HG02852 (cell line): ENCODE measurements at regions not wholly inside any gene's neighbourhood (a gene's known extent, or its start where the extent isn't known, plus 50 kb on each side); places are given as distances from the start of the nearest gene placed in this dataset.

Source experiments
- ATAC-seq: cut with Tn5 transposase; IDR thresholded peaks from one replicate; pipeline ENCODE4 v1.9.1; 2021; ENCODE audit warnings: mild to moderate bottlenecking, moderate library complexity; ENCODE audit not compliant: unreplicated experiment

DNA sequence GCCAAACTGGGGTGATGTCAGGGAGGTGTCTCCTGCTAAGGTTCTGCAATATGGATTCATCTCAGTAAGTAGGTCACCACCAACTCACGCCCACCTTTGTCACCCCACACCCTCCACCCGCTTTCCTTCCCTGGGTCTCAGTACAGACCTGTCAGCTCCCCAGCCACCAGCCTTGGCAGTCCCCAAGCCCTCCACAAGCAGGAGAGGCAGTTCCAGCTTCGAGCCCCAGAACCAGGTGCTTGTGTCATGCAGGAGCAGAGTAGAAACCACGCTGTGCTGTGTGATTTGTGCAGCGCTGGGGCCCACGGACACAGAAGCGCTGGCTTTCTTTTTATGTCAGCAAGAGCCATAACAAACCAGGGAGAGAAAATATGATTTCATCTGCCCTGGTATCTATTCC lies 89.0 kb upstream of the CDH4 start:
- no peak for ATAC-seq

- no peak for ATAC-seq
Observed at GRCh38 chr20:61166324-61166723, 85.7 kb upstream of the CDH4 start.

DNA sequence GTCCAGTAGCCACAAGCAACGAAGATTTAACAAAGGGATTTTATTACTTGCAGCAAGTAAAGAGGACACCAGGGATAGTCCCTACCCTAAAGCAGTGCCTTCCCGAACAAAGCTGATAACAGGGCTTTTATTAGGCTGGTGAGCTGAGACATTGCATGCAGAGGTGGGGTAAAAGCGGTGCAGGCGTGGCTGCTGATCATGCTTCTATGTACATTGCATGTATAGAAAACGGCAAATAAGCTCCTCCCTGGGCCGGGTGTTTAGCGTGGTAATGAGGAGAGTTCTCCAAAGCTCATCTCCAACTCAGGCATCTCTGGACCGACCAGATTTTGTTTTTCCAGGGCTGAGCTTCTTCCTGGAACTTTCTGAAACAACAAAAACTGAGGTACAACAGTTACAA lies 83.5 kb upstream of the CDH4 start:
- ATAC-seq: no peak

- ATAC-seq: no peak
Observed at GRCh38 chr20:61169874-61170273, 82.2 kb upstream of the CDH4 start.

- ATAC-seq: no peak
Observed at GRCh38 chr20:61170496-61171320, 81.4 kb upstream of the CDH4 start.

- ATAC-seq: no peak
Observed at GRCh38 chr20:61173267-61173666, 78.8 kb upstream of the CDH4 start.

GRCh38 chr20:61173961-61174725 lies 77.9 kb upstream of the CDH4 start:
- ATAC-seq: no peak

DNA sequence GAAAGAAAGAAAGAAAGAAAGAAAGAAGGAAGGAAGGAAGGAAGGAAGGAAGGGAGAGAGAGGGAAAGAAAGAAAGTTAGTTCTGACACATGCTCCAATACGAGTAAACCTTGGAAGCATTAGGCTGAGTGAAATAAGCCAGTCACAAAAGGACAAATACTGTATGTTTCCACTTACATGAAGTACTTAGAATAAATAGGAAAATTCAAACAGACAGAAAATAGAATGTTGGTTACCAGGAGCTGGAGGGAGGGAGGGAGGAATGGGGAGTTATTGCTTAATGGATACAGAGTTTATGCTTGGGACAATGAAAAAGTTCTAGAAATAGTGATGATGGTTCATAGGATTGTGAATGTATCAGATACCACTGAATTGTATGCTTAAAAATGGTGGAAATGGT lies 75.2 kb upstream of the CDH4 start:
- no peak for ATAC-seq

DNA sequence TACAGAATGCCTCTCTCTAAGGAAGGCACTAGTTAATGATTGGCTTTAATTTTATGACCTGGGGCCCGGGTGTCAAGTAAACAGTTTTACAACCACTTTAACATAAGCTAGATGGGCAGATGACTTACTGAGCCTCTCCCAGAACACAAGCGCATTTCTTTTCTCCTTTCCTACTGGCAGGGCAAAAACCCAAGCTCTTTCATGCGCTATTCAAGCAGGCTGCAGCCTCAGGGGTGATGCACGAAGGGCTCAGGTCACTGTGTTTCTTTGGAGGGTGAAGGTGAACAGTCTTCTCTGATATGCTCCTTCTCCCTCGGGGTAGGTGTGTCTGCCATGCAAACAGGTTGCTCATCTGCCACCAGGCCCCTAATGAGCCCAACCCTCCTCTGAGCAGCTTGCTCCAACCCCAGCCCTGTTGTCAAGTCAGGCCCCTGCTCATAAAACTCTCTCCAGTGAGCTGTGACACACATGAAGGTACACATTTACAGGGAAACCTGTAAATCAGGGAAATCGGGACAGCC lies 73.5 kb upstream of the CDH4 start:
- no peak for ATAC-seq

DNA sequence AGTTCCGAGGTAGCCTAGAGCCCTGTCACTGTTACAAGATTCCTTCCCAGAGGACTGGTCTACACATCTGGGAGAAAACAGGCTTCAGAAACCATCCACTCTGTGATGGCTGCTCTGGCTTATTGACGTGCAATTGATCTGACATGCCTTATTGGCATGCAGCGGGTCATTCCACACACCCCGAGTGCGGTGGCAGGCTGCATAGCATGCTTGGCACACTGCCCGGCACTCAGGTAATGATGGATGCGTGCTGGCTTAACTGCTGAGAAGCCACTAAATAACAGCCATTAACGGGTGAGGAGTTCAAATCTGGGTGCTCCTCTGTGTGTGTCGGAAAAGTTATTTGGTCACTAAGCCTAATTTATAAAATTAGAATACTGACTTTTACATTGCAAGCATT lies 67.9 kb upstream of the CDH4 start:
- ATAC-seq: no peak

DNA sequence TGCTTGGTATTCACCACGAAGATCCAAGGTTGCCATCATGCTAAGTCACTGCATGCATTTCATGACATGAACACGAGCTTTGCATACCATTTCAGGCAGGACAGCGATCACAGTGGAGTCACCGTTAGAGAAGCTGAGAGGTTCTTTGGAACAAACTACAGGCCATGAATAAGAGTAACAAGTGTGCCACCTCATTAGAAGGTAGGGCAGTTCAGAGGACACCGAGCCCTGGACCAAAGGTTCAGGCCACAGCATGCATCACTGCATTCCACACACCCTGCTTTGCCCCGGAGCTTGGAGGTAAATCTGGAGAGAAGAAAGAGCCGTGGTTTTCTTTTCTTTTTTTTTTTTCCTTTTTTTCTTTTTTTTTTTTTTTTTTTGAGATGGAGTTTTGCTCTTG lies 66.9 kb upstream of the CDH4 start:
- ATAC-seq: no peak

DNA sequence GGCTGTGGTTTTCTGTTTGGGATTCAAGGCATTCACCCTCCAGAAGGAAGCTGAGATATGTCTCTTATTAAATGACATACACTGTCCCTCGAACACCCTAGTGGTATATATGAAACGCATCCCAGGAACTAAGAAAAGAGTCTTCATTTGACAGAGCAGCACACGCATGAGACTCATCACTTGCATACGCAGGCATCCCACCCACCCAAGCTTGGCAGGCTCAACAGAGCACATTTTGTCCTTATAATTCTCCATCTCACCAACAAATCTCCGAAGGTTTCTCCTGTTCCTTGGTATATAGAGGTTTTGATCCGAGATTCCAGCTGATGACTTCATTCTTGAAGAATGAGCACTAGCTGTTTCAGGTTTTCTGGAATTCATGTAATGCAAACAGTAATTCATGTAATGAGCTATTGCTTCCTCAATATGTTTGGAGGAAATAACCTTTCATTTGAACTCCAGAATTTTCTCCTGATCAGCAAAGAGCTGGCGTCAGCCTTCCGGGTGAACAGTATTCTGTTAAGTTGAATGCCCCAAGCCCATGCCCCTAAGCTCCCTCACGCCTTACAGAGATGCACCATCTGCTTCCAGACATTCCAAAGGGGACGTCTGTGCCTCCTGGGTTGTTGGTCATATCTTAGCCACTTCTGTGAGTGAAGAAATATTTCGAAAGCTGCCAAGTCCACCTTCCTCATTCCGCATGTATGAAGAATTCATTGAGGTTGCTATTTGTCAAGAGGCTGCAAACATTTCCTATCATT lies 66.0 kb upstream of the CDH4 start:
- ATAC-seq: no peak

DNA sequence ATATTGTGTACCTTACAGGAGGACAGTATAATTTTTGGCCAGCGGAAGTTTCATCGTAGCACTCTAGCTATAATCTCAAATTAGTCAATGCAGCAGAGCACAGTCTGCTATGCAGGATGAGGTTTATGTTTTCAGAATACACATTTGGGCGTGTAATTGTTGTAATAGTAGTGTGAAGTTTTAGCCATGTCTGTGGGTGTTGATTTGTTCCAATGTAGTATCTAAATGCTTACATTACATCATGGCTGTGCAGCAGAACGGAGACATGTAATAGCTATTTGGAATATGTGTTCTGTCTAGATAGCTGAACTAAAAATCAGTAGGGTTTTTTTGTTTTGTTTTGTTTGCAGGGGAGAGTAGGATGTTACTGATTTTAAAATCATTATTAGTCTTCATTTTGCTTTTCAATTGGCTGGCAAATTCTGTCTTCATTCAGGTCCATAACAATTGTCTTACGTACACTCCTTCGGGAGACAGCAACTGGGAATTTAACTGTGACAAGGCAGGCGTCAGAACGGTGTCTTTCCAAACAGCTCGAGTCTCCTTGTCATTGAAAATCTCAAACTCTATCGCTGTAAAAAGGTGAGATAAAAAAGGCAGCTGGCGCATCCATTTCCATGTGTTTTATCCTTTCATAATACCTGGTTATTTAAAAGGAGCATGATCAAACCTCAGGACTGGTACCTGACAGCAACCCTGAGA lies 65.1 kb upstream of the CDH4 start:
- no peak for ATAC-seq

- no peak for ATAC-seq
Observed at GRCh38 chr20:61189534-61189933, 62.5 kb upstream of the CDH4 start.

GRCh38 chr20:61191096-61191495 lies 61.0 kb upstream of the CDH4 start:
- no peak for ATAC-seq

DNA sequence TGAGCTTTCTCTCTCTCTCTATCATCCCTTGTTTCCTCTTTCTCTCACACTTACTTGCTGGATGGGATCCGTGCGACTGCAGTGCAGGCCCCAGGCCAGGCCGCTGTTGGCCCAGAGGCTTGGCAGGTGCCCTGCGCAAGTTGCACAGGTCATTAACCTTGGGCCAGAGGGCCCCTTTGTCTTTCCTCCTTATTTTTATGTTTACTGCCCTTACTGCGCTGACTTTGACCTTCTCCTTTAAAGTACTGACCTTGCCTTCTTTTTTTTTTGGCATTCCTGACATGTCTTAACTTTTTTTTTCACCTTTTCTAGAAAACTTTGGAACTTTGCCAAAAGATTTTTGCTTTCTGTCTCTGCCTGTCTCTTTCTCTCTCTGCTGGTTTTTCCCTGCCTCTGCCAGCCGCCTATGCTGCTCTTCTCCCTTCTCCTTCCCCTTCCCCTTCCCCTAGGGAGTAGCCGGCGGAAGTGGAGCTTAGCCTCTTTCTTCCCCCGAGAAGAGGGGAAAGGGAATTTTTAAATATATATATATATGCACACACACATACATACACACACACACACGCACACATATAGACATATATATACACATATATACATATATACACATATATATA lies 59.6 kb upstream of the CDH4 start:
- no peak for ATAC-seq

DNA sequence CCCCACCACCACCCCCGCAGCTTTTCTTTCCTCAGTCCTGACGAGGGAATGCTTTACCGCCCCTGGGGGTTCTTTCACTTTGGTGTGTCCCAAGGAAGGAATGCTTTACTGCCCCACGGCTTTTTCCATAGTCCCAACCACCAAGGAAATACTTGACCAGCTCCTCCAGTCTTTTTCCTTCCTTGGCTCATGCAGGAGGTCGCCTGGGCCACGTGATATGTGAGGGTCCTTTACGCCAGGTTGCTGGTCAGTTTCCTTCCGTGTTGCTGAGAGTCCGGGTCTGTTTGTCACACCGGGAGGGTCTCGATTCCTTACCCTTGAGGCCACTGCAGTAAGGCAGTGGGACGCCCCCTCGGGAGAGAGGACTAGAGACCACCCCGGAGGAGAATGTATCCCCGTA lies 58.9 kb upstream of the CDH4 start:
- ATAC-seq: no peak
